B cell (primary cell): ENCODE measurements at regions not wholly inside any gene's neighbourhood (a gene's known extent, or its start where the extent isn't known, plus 50 kb on each side); places are given as distances from the start of the nearest gene placed in this dataset.

ENCODE experiments used
- CTCF ChIP-seq: fragments of 200-600 bp; IDR thresholded peaks from one replicate; pipeline ENCODE4 v1.8.0; 2022; ENCODE audit warnings: antibody characterized with exemption, mild to moderate bottlenecking
- EZH2 ChIP-seq: IDR thresholded peaks from 2 replicates; pipeline ENCODE4 v1.6.1; 2012; ENCODE audit warnings: borderline replicate concordance, low read depth, mild to moderate bottlenecking, moderate library complexity, low read length; ENCODE audit not compliant: insufficient read depth, poor library complexity, severe bottlenecking

GRCh38 chr3:181289306-181289705 is 299.8 kb upstream of the DNAJC19 start:
- no peak for TF ChIP-seq CTCF
- TF ChIP-seq EZH2, result no peak
